Panc1 (cell line): ENCODE measurements at regions not wholly inside any gene's neighbourhood (a gene's known extent, or its start where the extent isn't known, plus 50 kb on each side); places are given as distances from the start of the nearest gene placed in this dataset.

ENCODE experiments used
- ATAC-seq: fragments of 200-7000 bp; cut with Tn5 transposase; 2 replicates; pipeline ENCODE4 v1.9.1; 2020; ENCODE audit warnings: mild to moderate bottlenecking, moderate library complexity
- BruUV-seq: library from RNA; stranded (reverse); fragments of 400-500 nt; replicated peaks from 2 replicates; lab custom pipeline; 2021; lab: Mats Ljungman, UMichigan
- CTCF ChIA-PET: fragments of 300-600 bp; sonication (Branson Sonifier 250); formaldehyde crosslinking; loops from one replicate; lab custom pipeline; 2022; ENCODE audit warnings: antibody characterized with exemption; lab: Charles Lee
- POLR2A ChIA-PET: fragments of 300-600 bp; sonication (Branson Sonifier 250); formaldehyde crosslinking; loops from one replicate; lab custom pipeline; 2022; ENCODE audit warnings: antibody characterized with exemption; lab: Charles Lee
- DNase-seq: peaks from one replicate; pipeline ENCODE4 v3.0.0-alpha.2; 2010; ENCODE audit warnings: low read depth, low spot score
- H3K27ac ChIP-seq: 2 replicates; pipeline ENCODE4 v1.5.1; 2011; ENCODE audit warnings: mild to moderate bottlenecking, low read length, inconsistent platforms
- H3K27me3 ChIP-seq: fragments of 200-500 bp; sonication (Bioruptor generic); 2 replicates; pipeline ENCODE4 v1.6.0; 2014; ENCODE audit warnings: low read length, inconsistent platforms; ENCODE audit not compliant: control insufficient read depth, insufficient read depth
- H3K36me3 ChIP-seq: fragments of 200-500 bp; sonication (Bioruptor generic); 2 replicates; pipeline ENCODE4 v1.5.1; 2014; ENCODE audit warnings: inconsistent platforms, mild to moderate bottlenecking, low read length, moderate library complexity; ENCODE audit not compliant: control insufficient read depth, insufficient read depth
- H3K4me1 ChIP-seq: 2 replicates; pipeline ENCODE4 v1.5.1; 2011; ENCODE audit warnings: inconsistent platforms, mild to moderate bottlenecking, low read length, moderate library complexity; ENCODE audit not compliant: control insufficient read depth, insufficient read depth
- H3K4me3 ChIP-seq, 2 experiments: 2 replicates each; pipeline ENCODE4 v1.5.1; 2011 to 2012; ENCODE audit warnings: low read depth in 2 of 2, low read length in 2 of 2, mild to moderate bottlenecking in 2 of 2, inconsistent platforms in 1 of 2, moderate library complexity in 1 of 2
- H3K9me3 ChIP-seq: fragments of 200-500 bp; sonication (Bioruptor generic); 2 replicates; pipeline ENCODE4 v1.5.1; 2014; ENCODE audit warnings: low read depth, mild to moderate bottlenecking, inconsistent platforms, low read length, moderate library complexity; ENCODE audit not compliant: control insufficient read depth, insufficient read depth
- CTCF ChIP-seq: fragments of 450-650 bp; IDR thresholded peaks from 2 replicates; pipeline ENCODE4 v1.5.1; 2017; ENCODE audit warnings: mild to moderate bottlenecking
- POLR2AphosphoS5 ChIP-seq: IDR thresholded peaks from 2 replicates; pipeline ENCODE4 v1.6.1; 2012; ENCODE audit warnings: mild to moderate bottlenecking, low read depth, low read length, moderate library complexity
- REST ChIP-seq, 2 experiments: IDR thresholded peaks; 2 replicates each; pipeline ENCODE4 v1.6.1; 2011 to 2012; ENCODE audit warnings: low read depth in 2 of 2, control low read depth in 1 of 2, low read length in 1 of 2, mild to moderate bottlenecking in 1 of 2, moderate library complexity in 1 of 2; ENCODE audit not compliant: insufficient read depth in 1 of 2
- SIN3A ChIP-seq: IDR thresholded peaks from 2 replicates; pipeline ENCODE4 v1.6.1; 2012; ENCODE audit warnings: low read depth, mild to moderate bottlenecking, low read length, moderate library complexity, borderline replicate concordance; ENCODE audit not compliant: insufficient read depth
- TCF7L2 ChIP-seq: IDR thresholded peaks from 2 replicates; pipeline ENCODE4 v1.6.1; 2011; ENCODE audit warnings: mild to moderate bottlenecking, low read depth, low read length, inconsistent platforms
- in situ Hi-C: cut with HindIII; loops from 2 replicates; pipeline ENCODE4 v1.10.0; 2016; ENCODE audit warnings: low sequenced_read_pairs, low pct_unique_long_range_greater_than_20kb
- intact Hi-C: fragments of 100-400 bp; cut with micrococcal nuclease; formaldehyde crosslinking; loops from one replicate; pipeline ENCODE4 v1.10.0; 2022; ENCODE audit not compliant: unreplicated experiment

- Histone ChIP-seq H3K27ac (no peak overlapping the region), H3K4me3 (no peak overlapping the region), H3K4me1 (no peaks in the 10 kb centered on the region), H3K27me3 (peaks cover 3% of the 10 kb centered on the region), H3K36me3 (no peaks in the 10 kb centered on the region), H3K9me3 (no peaks in the 10 kb centered on the region)
- TF ChIP-seq SIN3A (no peak), REST (IDR thresholded peaks at IDR 0.05; ENCODE audit: insufficient read depth in 1 of 2, low read depth in 2 of 2, low read length in 1 of 2) (no peak), POLR2AphosphoS5 (no peak), TCF7L2 (no peak)
- no peak for DNase-seq
- intact Hi-C loops: no loop called here
- no peak for ATAC-seq
- ChIA-PET CTCF (no interaction called here), POLR2A (no interaction called here)
- no TSS peak for BruUV-seq
- in situ Hi-C loops: no loop called here
Observed at GRCh38 chr10:3008518-3009195, 58.7 kb upstream of the PFKP start.

GRCh38 chr10:3006607-3007006 lies 60.7 kb upstream of the PFKP start:
- H3K36me3 ChIP-seq: no peaks in the 10 kb centered on the region
- no peak for ATAC-seq
- H3K27me3 ChIP-seq: peaks cover 3% of the 10 kb centered on the region; the same call in 1 of the 2 replicates
- in situ Hi-C loops (no loop called here), intact Hi-C loops (no loop called here)
- DNase-seq: no peak
- no TSS peak for BruUV-seq
- CTCF ChIA-PET: interaction anchor here (0.6 kb wide), 1 partner anchor 263 kb away, joined by 6 read pairs; no protein-coding TSS in a partner anchor
- TF ChIP-seq TCF7L2 (no peak), CTCF (no peak), POLR2AphosphoS5 (no peak), SIN3A (no peak), REST (IDR thresholded peaks at IDR 0.05; ENCODE audit: insufficient read depth in 1 of 2, low read depth in 2 of 2, low read length in 1 of 2) (no peak)
- POLR2A ChIA-PET: no interaction called here
- no peak overlapping the region for H3K27ac ChIP-seq
- H3K4me3 ChIP-seq: no peak overlapping the region
- no peaks in the 10 kb centered on the region for H3K4me1 ChIP-seq
- no peaks in the 10 kb centered on the region for H3K9me3 ChIP-seq
